HS-5 (cell line): ENCODE measurements at regions not wholly inside any gene's neighbourhood (a gene's known extent, or its start where the extent isn't known, plus 50 kb on each side); places are given as distances from the start of the nearest gene placed in this dataset.
"Not testable (repeated sequence)": the region's sequence is repeated elsewhere in the genome, so short reads cannot be mapped to it uniquely, and the experiment has no call there.

Experiments
- DNase-seq: peaks from one replicate; pipeline ENCODE4 v3.0.0-alpha.2; 2012; ENCODE audit warnings: low read depth

GRCh38 chr14:30069536-30069935, 141.9 kb upstream of the PRKD1 start:
- DNase-seq = no peak

- DNase-seq = not testable (repeated sequence)
Observed at GRCh38 chr14:30072454-30072853, 144.8 kb upstream of the PRKD1 start.

DNA sequence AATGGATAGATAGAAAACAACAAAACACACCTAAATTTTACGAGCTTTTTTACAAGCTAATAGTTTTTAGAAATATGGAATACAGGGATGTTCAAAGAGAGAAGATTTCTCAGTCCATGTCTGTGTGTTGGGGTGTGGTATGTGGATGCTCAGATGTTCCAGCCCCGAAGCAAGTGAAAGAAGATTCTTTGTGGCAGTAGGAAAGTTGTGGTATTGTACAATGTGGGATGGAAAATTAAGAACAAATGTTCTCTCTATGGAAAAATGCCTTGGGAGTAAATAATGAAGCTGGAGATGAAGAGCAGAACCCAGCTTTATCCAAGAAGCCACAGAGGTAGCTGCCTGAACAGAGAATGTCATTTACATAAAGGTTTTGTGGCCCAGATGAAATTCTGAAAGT, 150.3 kb upstream of the PRKD1 start:
- DNase-seq = no peak

GRCh38 chr14:30078811-30079402, 151.3 kb upstream of the PRKD1 start:
- no peak for DNase-seq

DNA sequence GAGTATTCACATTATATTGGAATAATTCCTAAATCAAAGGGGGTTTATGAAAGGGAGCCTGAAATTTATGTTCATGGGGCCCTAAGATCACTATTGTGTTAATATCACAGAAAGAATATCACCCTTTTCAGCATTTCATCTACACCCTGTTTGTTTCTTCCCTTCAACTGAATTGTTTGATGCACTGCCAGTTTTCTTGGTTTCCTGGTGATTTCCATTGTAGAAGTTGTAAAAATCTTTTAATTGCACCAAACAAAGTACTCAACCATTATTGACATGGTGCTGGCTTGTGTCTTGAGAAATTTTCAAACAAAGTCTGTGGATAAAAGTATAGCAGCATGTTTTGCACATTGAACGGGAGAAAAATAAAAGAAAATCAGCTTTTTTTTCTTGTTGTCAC, 154.8 kb upstream of the PRKD1 start:
- DNase-seq = no peak

- DNase-seq = no peak
Observed at GRCh38 chr14:30084811-30085210, 157.2 kb upstream of the PRKD1 start.

DNA sequence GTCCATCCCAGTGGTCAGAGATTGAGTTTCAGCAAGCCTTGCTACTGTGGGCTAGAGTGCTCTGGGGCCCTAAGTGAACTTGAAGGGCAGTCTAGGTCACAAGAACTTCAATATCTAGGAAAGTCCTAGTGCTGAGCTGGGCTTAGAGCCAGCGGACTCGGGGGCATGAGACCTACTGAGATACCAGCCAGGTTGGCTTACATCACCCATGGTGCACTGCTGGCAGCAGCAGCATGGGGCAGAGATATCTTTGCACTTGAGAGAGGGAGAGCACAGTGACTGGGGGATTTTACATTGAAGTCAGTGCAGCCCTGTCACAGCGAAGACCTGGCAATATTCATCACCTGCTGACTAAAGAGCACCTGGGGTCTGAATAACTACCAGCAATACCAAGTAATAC, 158.3 kb upstream of the PRKD1 start:
- DNase-seq = no peak

- no peak for DNase-seq
Observed at GRCh38 chr14:30088620-30089019, 161.0 kb upstream of the PRKD1 start.

DNA sequence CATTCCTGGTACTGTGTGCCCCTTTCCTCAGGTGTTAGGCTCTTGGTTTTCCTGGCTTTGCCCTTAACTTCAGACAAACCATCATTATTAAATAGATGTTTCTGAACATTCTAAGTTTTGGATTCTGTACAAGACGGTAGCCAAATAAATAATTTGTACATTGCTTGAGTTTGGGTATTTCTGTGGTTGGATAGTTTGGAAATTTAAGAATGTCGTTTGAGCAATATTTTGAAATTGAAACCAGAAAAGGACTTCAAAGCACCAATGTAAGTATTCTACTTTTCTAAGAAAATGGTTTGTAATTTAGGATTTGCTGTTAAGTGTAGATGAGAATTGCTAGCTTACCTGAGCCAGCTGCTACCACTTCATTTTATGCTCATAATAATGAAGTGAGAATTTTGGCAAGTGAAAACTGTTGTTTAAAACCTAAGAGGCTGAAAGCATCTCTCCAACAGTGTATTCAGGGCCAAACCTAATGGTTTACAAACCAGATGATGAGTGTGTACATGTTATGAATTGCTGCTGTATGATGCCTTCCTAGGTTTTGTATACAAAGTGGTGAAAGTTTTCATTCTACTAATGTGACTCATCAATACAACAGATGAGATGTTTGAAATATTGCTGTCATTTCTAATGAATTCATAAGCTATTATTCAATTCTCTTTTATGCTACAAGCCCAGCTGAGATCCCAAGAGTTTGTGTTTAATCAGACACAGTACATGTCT, 181.5 kb upstream of the PRKD1 start:
- no peak for DNase-seq

- no peak for DNase-seq
Observed at GRCh38 chr14:30114051-30114450, 186.4 kb upstream of the PRKD1 start.

DNA sequence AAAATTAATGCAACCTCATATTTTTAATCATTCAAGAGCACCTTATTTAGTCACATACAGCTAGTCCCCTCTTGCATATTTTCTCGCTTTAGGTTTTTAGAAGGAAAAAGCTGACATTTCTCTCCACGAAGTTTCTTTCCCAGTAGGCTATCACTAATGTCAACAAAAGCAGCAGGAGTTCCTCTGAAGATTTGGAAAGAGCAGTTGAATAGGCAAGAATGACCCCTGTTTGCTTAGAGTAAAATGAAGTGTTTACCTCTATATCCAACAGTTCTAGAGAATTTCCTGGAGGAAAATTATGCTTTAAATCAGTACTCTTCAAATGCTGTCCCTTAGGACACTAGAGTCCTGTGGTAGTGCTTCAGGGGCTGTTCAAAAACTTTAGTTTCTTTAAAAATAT, 188.1 kb upstream of the PRKD1 start:
- DNase-seq = no peak

GRCh38 chr14:30118992-30119640, 191.5 kb upstream of the PRKD1 start:
- DNase-seq = no peak

DNA sequence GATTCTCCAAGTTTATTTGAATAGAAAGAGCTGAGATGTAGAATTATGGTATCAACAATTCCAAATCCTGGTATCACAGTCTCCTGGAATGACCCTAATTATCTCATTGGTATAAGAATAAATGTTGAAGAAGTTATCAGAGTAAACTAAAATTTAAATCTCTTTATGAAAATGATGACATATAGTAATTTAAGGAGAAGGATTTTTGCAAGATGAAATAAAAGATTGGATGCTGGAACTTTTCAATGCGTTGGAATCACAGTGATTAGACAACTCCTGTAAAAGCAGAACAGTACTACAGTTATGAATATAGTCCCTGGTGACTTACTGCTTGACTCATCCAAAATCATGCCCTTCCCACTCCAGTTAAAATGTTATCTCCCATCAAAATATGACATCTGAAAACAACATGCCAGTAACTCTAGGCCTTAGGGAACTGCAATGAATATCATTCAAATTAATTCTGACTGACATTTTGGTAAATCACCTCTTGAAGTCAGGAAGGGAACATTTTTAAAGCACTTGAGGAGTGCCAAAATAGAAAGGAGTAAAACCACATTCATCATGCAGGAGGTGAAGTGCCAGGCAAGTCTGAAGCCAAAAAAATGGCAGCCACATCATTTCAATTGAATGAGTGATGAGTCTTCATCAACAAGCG, 197.8 kb upstream of the PRKD1 start:
- DNase-seq = no peak

DNA sequence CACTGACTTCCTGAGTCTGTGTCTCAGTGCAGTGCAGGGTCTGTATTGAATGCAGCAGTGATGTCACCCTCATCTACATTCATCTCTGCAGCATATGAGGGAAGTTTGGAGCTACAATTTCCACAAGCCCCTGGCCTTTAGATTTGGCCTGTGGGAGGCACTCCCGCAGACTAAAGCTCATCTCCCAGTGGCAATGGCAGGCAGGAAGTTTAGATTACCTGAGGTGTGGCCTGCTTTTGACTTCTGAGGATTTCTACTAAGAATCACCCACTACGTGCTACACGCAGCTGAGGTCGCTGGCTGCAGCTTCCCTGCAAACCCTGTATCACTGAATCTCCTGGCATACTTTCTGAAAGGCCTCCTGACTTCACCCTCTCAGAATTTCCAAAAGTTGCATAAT, 202.2 kb upstream of the PRKD1 start:
- DNase-seq = no peak

GRCh38 chr14:30131581-30132097, 204.0 kb upstream of the PRKD1 start:
- no peak for DNase-seq

GRCh38 chr14:30132196-30132595, 204.5 kb upstream of the PRKD1 start:
- DNase-seq = no peak

GRCh38 chr14:30134936-30135335, 207.3 kb upstream of the PRKD1 start:
- DNase-seq = no peak

- no peak for DNase-seq
Observed at GRCh38 chr14:30138567-30138966, 210.9 kb upstream of the PRKD1 start.

DNA sequence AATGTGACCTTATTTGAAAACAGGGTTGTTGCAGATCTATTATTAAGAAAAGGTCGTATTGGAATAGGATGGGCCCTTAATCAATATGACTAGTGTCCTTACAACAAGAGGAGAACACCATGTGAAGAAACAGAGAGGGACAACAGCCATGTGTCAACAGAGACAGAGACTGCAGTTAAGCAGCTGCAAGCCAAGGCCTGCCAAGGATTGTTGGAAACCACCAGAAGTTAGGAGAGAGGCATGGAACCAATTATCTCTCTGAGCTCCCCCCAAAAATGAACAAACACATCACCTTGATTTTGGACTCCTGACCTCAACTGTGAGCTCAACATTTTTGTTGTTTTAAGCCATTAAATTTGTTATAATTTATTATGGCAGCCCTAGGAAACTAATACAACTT, 214.6 kb upstream of the PRKD1 start:
- DNase-seq = no peak

DNA sequence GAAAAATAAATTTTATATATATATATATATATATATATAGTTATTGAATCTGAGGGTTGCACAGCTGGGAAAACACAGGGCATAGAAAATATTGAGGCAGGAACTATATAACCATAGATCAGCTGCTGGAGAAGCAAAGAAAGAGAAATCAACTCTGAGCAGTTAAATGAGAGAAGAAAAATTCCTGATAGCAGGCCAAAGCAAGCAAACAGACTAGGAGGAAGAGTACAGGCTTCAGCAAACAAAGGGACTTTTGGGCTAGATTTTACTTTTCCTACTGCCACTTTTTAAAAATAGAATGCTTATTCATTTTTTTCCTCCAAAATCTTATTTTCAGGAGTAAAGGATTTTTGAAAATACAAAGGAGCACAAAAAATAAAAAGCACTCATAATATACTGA, 216.0 kb upstream of the PRKD1 start:
- no peak for DNase-seq

- DNase-seq = no peak
Observed at GRCh38 chr14:30153717-30154116, 226.1 kb upstream of the PRKD1 start.

DNA sequence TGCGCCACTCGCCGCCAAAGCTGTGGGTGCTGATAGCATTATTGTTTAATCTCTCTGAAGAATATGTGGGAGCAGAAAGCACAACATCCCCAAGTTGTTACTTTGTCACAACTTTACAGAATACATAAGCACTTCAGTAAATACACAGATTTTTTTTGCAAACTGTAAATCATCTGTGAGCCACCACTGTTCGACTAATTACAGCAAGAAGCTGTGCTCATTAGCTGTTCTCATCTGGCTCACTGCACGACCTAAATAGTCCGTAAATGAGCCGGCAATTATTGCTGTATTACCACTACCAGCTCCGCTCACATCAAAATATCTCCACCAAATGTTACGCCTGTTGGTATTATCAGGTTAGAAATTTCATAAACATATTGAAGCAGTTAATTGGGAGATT, 228.9 kb upstream of the PRKD1 start:
- DNase-seq = no peak

DNA sequence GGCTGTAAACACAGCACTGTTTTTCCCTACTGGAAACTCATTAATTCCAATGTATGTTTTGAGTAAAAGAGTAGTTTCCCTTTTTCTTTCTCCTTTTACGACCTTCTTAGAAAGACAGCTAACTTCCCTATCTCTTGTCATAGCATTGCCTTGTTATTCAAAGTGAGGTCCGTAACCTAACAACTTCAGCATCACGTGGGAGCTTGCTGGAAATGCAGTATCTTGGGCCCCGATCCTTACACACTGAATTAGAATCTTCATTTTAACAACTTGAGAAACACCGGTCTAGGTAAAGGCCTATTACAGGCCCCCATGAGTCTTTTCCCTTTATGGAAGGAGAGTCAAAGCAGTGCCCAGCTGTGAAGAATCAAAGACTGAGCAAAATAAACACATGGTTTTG, 230.7 kb upstream of the PRKD1 start:
- DNase-seq = no peak
